ENCODE measurements at regions not wholly inside any gene's neighbourhood (a gene's known extent, or its start where the extent isn't known, plus 50 kb on each side); places are given as distances from the start of the nearest gene placed in this dataset.

DNA sequence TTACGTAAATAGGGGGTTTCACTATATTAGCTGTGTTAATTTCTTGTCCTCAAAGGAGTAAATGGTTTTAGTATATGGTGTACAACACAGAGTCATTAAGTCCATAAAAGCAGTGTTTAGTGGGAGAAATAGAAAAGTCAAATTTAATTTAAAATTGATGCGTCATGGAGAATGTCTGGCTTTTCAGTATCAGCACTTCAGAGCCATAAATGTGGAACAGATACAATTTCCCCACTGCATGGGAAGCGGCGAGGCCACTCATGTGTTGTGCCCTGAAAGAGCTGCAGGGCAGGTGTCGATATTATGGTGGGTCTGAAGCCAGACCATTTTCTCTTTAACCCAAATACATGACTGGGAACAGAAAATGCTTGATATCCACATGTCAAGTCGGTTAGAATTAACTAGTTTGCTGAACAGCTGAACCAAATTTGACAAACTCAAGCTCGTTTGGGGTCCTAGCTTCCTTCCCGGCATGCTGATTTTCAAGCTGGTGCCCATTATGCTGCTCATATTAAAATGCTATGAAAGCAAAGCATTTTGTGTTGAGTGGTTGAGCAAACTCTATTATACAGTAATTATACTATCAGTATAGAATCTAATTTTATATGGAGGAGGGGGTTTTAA lies 364.6 kb upstream of the TBL1XR1 start:
- no peak for DNase-seq (ENCODE audit: extremely low read depth, low read depth)
- no peak overlapping the region for H3K4me3 ChIP-seq (replicated peaks; ENCODE audit: low read depth, low read length)
- TF ChIP-seq, protein P1, sequence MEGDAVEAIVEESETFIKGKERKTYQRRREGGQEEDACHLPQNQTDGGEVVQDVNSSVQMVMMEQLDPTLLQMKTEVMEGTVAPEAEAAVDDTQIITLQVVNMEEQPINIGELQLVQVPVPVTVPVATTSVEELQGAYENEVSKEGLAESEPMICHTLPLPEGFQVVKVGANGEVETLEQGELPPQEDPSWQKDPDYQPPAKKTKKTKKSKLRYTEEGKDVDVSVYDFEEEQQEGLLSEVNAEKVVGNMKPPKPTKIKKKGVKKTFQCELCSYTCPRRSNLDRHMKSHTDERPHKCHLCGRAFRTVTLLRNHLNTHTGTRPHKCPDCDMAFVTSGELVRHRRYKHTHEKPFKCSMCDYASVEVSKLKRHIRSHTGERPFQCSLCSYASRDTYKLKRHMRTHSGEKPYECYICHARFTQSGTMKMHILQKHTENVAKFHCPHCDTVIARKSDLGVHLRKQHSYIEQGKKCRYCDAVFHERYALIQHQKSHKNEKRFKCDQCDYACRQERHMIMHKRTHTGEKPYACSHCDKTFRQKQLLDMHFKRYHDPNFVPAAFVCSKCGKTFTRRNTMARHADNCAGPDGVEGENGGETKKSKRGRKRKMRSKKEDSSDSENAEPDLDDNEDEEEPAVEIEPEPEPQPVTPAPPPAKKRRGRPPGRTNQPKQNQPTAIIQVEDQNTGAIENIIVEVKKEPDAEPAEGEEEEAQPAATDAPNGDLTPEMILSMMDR (IDR thresholded peaks at IDR 0.05; ENCODE audit: low read depth, low read length, missing control alignments), result no peak

DNA sequence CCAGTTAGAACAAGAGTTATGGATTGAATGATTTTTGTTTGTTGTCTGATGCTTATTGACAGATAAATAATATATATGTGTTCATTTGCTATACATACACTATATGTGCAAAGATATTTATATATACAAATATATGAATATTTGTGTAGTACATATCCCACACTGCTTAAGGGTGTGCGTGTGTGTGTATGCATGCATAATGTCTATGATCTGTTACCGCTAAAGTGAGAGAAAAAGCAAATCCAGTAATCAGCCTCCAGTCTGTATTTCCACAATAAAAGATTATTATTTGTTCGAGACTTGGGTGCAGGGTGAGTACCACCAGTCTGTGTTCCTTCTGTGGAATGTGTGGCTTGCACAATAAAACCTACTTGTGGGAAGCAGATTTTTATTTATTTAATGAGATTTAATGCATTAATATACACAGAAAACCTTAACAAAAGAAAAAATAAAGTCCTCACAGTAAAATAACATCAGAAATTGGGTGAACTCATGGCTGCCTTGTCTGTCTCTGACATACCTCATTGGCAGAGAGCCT lies 366.0 kb upstream of the TBL1XR1 start:
- TF ChIP-seq, protein P1 (IDR thresholded peaks at IDR 0.05; ENCODE audit: low read depth, low read length, missing control alignments), result no peak
- no peak overlapping the region for H3K4me3 ChIP-seq (replicated peaks; ENCODE audit: low read depth, low read length)
- no peak for DNase-seq (ENCODE audit: extremely low read depth, low read depth)

DNA sequence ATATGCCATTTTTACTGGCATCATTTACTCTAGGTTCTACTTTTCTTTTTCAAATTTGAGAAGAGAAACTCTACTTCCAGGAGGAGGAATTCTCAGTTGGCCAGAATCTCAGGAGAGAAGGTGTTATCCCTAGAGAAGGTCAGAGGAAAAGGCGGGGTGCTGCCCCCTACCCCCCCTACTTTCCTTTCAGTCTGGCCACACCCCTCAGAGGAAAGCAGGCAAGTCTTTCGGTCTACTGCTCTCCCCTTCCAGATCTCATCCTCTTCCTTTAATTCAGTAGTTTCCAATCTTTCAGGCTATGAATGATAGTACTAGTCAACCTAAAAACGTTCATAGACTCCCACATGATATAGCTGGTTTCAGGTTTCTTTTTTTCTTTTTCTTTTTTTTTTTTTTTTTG lies 366.5 kb upstream of the TBL1XR1 start:
- DNase-seq (ENCODE audit: extremely low read depth, low read depth), result no peak
- no peak overlapping the region for H3K4me3 ChIP-seq (replicated peaks; ENCODE audit: low read depth, low read length)
- TF ChIP-seq, protein P1 (IDR thresholded peaks at IDR 0.05; ENCODE audit: low read depth, low read length, missing control alignments), result no peak

DNA sequence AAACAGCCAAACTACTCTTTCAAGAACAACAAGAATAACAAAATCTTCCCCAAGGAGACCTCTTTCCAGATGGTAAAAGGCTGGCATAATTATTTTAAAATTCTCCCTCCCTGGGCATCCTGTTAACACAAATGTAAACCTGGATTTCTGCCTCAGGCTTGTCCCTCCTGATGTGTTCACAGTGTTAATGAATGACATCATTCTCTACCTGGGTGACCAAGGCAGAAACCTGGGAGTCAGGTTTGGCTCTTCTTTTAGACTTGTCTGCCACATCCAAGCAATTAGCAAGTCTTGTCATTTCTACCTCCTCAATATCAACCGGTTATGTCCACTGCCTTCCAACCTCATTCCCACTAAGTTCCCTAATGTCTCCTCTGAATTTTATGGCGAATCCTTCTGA lies 368.7 kb upstream of the TBL1XR1 start:
- no peak overlapping the region for H3K4me3 ChIP-seq (replicated peaks; ENCODE audit: low read depth, low read length)
- TF ChIP-seq, protein P1 (IDR thresholded peaks at IDR 0.05; ENCODE audit: low read depth, low read length, missing control alignments), result no peak
- no peak for DNase-seq (ENCODE audit: extremely low read depth, low read depth)

DNA sequence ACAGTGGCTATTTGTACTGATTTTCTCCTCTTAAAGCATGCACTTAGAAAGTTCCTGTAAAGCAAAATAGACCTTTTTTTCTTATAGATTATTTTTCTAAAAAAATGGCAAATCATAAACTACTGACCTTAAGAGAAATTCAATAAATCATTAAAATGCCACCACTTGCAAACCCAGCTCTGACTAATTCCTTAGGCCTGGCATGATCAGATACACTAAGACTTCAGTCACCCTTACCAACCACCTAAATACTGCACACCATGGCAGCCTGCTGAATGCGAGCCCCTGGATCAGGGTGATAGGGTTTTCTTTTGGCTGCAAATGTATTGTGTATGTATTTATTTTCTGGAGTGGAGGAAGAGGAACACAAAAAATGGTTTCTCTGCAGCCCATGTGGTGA lies 370.6 kb upstream of the TBL1XR1 start:
- DNase-seq (ENCODE audit: extremely low read depth, low read depth), result no peak
- no peak overlapping the region for H3K4me3 ChIP-seq (replicated peaks; ENCODE audit: low read depth, low read length)
- TF ChIP-seq, protein P1 (IDR thresholded peaks at IDR 0.05; ENCODE audit: low read depth, low read length, missing control alignments), result no peak

DNA sequence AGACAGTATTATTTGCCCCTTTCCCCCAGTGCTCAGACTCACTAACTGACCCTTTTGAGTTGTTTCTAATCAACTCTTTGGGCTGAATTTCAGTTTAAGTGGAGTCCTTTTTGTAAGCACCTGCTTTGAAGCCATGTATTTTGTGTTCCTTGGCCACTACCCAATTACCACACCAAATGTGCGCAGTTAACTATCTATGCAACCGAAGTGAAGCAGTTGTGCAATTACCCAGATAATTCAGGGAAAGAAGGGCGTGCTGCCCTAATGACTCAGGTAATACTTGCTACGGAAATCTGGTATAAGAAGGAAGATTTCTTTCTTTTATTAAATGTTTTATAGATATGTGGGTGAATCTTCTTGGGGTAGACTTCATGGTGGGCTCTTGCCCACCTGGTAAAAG lies 371.9 kb upstream of the TBL1XR1 start:
- DNase-seq (ENCODE audit: extremely low read depth, low read depth), result no peak
- TF ChIP-seq, protein P1 (IDR thresholded peaks at IDR 0.05; ENCODE audit: low read depth, low read length, missing control alignments), result no peak

More for the DNA sequence above, 371.9 kb upstream of the TBL1XR1 start:
- H3K4me3 ChIP-seq (replicated peaks; ENCODE audit: low read depth, low read length), result no peak overlapping the region

Measured in HFF-Myc (cell line).